Endothelial cell of umbilical vein (primary cell): ENCODE measurements at regions not wholly inside any gene's neighbourhood (a gene's known extent, or its start where the extent isn't known, plus 50 kb on each side); places are given as distances from the start of the nearest gene placed in this dataset.

Experiments used
- BruUV-seq: library from RNA; stranded (reverse); fragments of 400-500 nt; replicated peaks from 2 replicates; lab custom pipeline; 2021; lab: Mats Ljungman, UMichigan
- CTCF ChIA-PET: fragments of 300-600, 350-600 bp; sonication (Branson Sonifier 250); formaldehyde crosslinking; loops from one replicate; lab custom pipeline; 2021; ENCODE audit warnings: antibody characterized with exemption, inconsistent platforms; lab: Charles Lee
- POLR2A ChIA-PET: fragments of 300-600, 350-600 bp; sonication (Branson Sonifier 250); formaldehyde crosslinking; loops from one replicate; lab custom pipeline; 2021; ENCODE audit warnings: antibody characterized with exemption, inconsistent platforms; lab: Charles Lee
- DNase-seq: peaks from one replicate; pipeline ENCODE4 v3.0.0-alpha.2; 2011; ENCODE audit warnings: low read depth, low spot score
- FAIRE-seq: peaks from 2 replicates; lab custom pipeline; 2011; peaks lifted over from hg19 to GRCh38; lab: Jason Lieb, UNC
- H2AFZ ChIP-seq: 2 replicates; pipeline ENCODE4 v1.6.0; 2012; ENCODE audit warnings: low read depth, low read length, control low read depth, inconsistent platforms
- H3K27ac ChIP-seq: 2 replicates; pipeline ENCODE4 v1.5.1; 2011; ENCODE audit warnings: low read depth, mild to moderate bottlenecking, control low read depth, low read length, moderate library complexity; ENCODE audit not compliant: insufficient read depth
- H3K27me3 ChIP-seq, 2 experiments: 2 replicates each; pipeline versions ENCODE4 v1.6.0 to v1.6.1; 2011; ENCODE audit warnings: low read length in 2 of 2, mixed read lengths in 1 of 2; ENCODE audit not compliant: control insufficient read depth in 2 of 2, insufficient read depth in 2 of 2
- H3K36me3 ChIP-seq, 2 experiments: 2 replicates in 1 of 2; 3 replicates in 1 of 2; pipeline ENCODE4 v1.5.1; 2011; ENCODE audit warnings: low read length in 2 of 2, mild to moderate bottlenecking in 1 of 2, moderate library complexity in 1 of 2; ENCODE audit not compliant: control insufficient read depth in 2 of 2, insufficient read depth in 2 of 2; ENCODE audit errors: extremely low read depth in 1 of 2
- H3K4me1 ChIP-seq: 3 replicates; pipeline ENCODE4 v1.5.1; 2011; ENCODE audit warnings: mild to moderate bottlenecking, low read length; ENCODE audit not compliant: control insufficient read depth, insufficient read depth; ENCODE audit errors: extremely low read depth
- H3K4me2 ChIP-seq: 2 replicates; pipeline ENCODE4 v1.6.1; 2011; ENCODE audit warnings: low read length, control low read depth, mixed read lengths; ENCODE audit not compliant: insufficient read depth
- H3K4me3 ChIP-seq, 3 experiments: fragments of 200-600 bp in 1 of 3; sonication (generic), shearing (Covaris generic) in 1 of 3; replicated peaks in 1 of 3; 2 replicates each; pipeline ENCODE4 v1.5.1; 2011 to 2016; ENCODE audit warnings: control low read depth in 3 of 3, low read length in 3 of 3, mild to moderate bottlenecking in 2 of 3, inconsistent platforms in 1 of 3, low read depth in 1 of 3, moderate library complexity in 1 of 3; ENCODE audit not compliant: insufficient read depth in 1 of 3
- H3K79me2 ChIP-seq: 2 replicates; pipeline ENCODE4 v1.6.0; 2012; ENCODE audit warnings: low read length, inconsistent platforms; ENCODE audit not compliant: control insufficient read depth, insufficient read depth
- H3K9ac ChIP-seq: replicated peaks from 2 replicates; pipeline ENCODE3; 2011; ENCODE audit warnings: low read length, control low read depth; ENCODE audit not compliant: insufficient read depth; ENCODE audit errors: extremely low read depth
- H3K9me1 ChIP-seq: replicated peaks from 3 replicates; pipeline ENCODE4 v1.6.0; 2011; ENCODE audit warnings: mild to moderate bottlenecking, low read length; ENCODE audit not compliant: control insufficient read depth, insufficient read depth; ENCODE audit errors: extremely low read depth
- H3K9me3 ChIP-seq: replicated peaks from 2 replicates; pipeline ENCODE4 v1.5.1; 2012; ENCODE audit warnings: low read length, inconsistent platforms; ENCODE audit not compliant: control insufficient read depth, insufficient read depth
- H4K20me1 ChIP-seq: replicated peaks from 2 replicates; pipeline ENCODE3; 2011; ENCODE audit warnings: mild to moderate bottlenecking, low read length; ENCODE audit not compliant: control insufficient read depth, insufficient read depth; ENCODE audit errors: extremely low read depth
- CTCF ChIP-seq, 2 donors: IDR thresholded peaks; 1 replicate in 1 of 2; 2 replicates in 1 of 2; pipeline ENCODE4 v1.5.1; 2011; ENCODE audit warnings: low read length in 2 of 2, mild to moderate bottlenecking in 2 of 2, moderate library complexity in 2 of 2, control low read depth in 1 of 2, inconsistent platforms in 1 of 2, low read depth in 1 of 2; ENCODE audit not compliant: insufficient read depth in 1 of 2; ENCODE audit errors: extremely low read depth in 1 of 2
- EZH2 ChIP-seq: IDR thresholded peaks from 2 replicates; pipeline ENCODE4 v1.6.1; 2012; ENCODE audit warnings: borderline replicate concordance, low read depth, mild to moderate bottlenecking, moderate library complexity, low read length, inconsistent platforms; ENCODE audit not compliant: severe bottlenecking
- FOS ChIP-seq: IDR thresholded peaks from 2 replicates; pipeline ENCODE4 v1.6.1; 2011; ENCODE audit warnings: mild to moderate bottlenecking, low read length, moderate library complexity, borderline replicate concordance; ENCODE audit not compliant: insufficient read depth
- GATA2 ChIP-seq: IDR thresholded peaks from 2 replicates; pipeline ENCODE4 v1.7.0; 2011; ENCODE audit warnings: low read depth, mild to moderate bottlenecking, moderate library complexity, mixed read lengths, low read length; ENCODE audit not compliant: insufficient read length, insufficient read depth
- JUN ChIP-seq: IDR thresholded peaks from 2 replicates; pipeline ENCODE4 v1.6.1; 2011; ENCODE audit warnings: borderline replicate concordance, low read depth; ENCODE audit not compliant: insufficient read length, insufficient read depth
- MAX ChIP-seq: IDR thresholded peaks from 2 replicates; pipeline ENCODE4 v1.6.1; 2011; ENCODE audit not compliant: insufficient read depth, insufficient read length
- MYC ChIP-seq: IDR thresholded peaks from one replicate; pipeline ENCODE4 v1.6.1; 2011; ENCODE audit warnings: mild to moderate bottlenecking, low read depth, low read length
- POLR2A ChIP-seq: IDR thresholded peaks from 2 replicates; pipeline ENCODE4 v1.6.1; 2012; ENCODE audit warnings: low read depth, mild to moderate bottlenecking, control low read depth, low read length
- POLR2AphosphoS5 ChIP-seq: IDR thresholded peaks from 2 replicates; pipeline ENCODE4 v1.6.1; 2012; ENCODE audit warnings: low read depth, mild to moderate bottlenecking, control low read depth, low read length, moderate library complexity; ENCODE audit not compliant: insufficient read depth
- dilution Hi-C: fragments of 300-500 bp; cut with MboI; formaldehyde crosslinking; loops from one replicate; pipeline ENCODE4 v1.15.0; 2019; ENCODE audit warnings: low sequenced_read_pairs; ENCODE audit not compliant: extremely low pct_ligation_motif_present
- intact Hi-C: fragments of 100-400 bp; cut with micrococcal nuclease; formaldehyde crosslinking; loops from one replicate; pipeline ENCODE4 v1.10.0; 2022

GRCh38 chr7:84837405-84837804 lies 349.5 kb downstream of the SEMA3D start:
- Histone ChIP-seq H3K9me1 (no peaks in the 10 kb centered on the region), H3K27me3 (no peaks in the 10 kb centered on the region), H4K20me1 (no peaks in the 10 kb centered on the region), H3K9me3 (no peaks in the 10 kb centered on the region), H3K4me3 (no peak overlapping the region), H2AFZ (no peak overlapping the region), H3K4me2 (no peak overlapping the region), H3K79me2 (no peaks in the 10 kb centered on the region), H3K36me3 (no peaks in the 10 kb centered on the region), H3K4me1 (no peaks in the 10 kb centered on the region), H3K27ac (no peak overlapping the region), H3K9ac (no peak overlapping the region)
- ChIA-PET POLR2A (no interaction called here), CTCF (no interaction called here)
- no peak for FAIRE-seq
- DNase-seq: no peak
- dilution Hi-C loops: no loop called here
- intact Hi-C loops: no loop called here
- TF ChIP-seq FOS (no peak), GATA2 (no peak), POLR2AphosphoS5 (no peak), POLR2A (no peak), MYC (no peak), CTCF (IDR thresholded peaks at IDR 0.05; ENCODE audit: extremely low read depth in 1 of 2, insufficient read depth in 1 of 2, low read depth in 1 of 2, low read length in 2 of 2) (no peak), JUN (no peak), MAX (no peak), EZH2 (no peak)
- BruUV-seq: no TSS peak
